HepG2 (cell line): ENCODE measurements at regions not wholly inside any gene's neighbourhood (a gene's known extent, or its start where the extent isn't known, plus 50 kb on each side); places are given as distances from the start of the nearest gene placed in this dataset.

Experiments
- ATAC-seq: fragments of 200-7000 bp; cut with Tn5 transposase; 3 replicates; pipeline ENCODE4 v1.9.1; 2020; ENCODE audit warnings: mild to moderate bottlenecking, moderate library complexity
- BruUV-seq: library from RNA; stranded (reverse); fragments of 400-500 nt; replicated peaks from 2 replicates; lab custom pipeline; 2021; lab: Mats Ljungman, UMichigan
- CTCF ChIA-PET: fragments of 300-600 bp; formaldehyde crosslinking; extraction: SDS; loops from one replicate; lab custom pipeline; 2021; ENCODE audit warnings: low total read pairs, inconsistent platforms, low intra/inter-chr PET ratio; lab: Yijun Ruan, JAX
- POLR2A ChIA-PET: fragments of 350-600 bp; sonication (Branson Sonifier 250); formaldehyde crosslinking; loops from one replicate; lab custom pipeline; 2020; ENCODE audit warnings: antibody characterized with exemption, inconsistent platforms; lab: Yijun Ruan, JAX
- DNase-seq: peaks from one replicate; pipeline ENCODE4 v3.0.0-alpha.2; 2015; ENCODE audit warnings: low spot score
- FAIRE-seq: peaks from 3 replicates; lab custom pipeline; 2011; peaks lifted over from hg19 to GRCh38; lab: Jason Lieb, UNC
- H2AFZ ChIP-seq: one replicate; pipeline ENCODE4 v1.6.1; 2011; ENCODE audit warnings: low read length, inconsistent platforms
- H3K27ac ChIP-seq: fragments of 300-600 bp; 3 replicates; pipeline ENCODE4 v1.8.0; 2011; ENCODE audit warnings: mixed run types, mild to moderate bottlenecking, mixed read lengths, low read length, inconsistent platforms; ENCODE audit not compliant: insufficient read depth; ENCODE audit errors: extremely low read length
- H3K27me3 ChIP-seq, 2 experiments: fragments of 200-600 bp in 1 of 2; 2 replicates in 1 of 2; 3 replicates in 1 of 2; pipeline versions ENCODE4 v1.6.0 to v1.8.0; 2011; ENCODE audit warnings: low read length in 2 of 2, mild to moderate bottlenecking in 2 of 2, moderate library complexity in 2 of 2, inconsistent platforms in 1 of 2; ENCODE audit not compliant: insufficient read depth in 2 of 2, control insufficient read depth in 1 of 2
- H3K36me3 ChIP-seq, 2 experiments: fragments of 200-600 bp in 1 of 2; replicated peaks in 1 of 2; 2 replicates in 1 of 2; 3 replicates in 1 of 2; pipeline versions ENCODE4 v1.5.1 to v1.8.0; 2011; ENCODE audit warnings: low read length in 2 of 2, inconsistent platforms in 1 of 2; ENCODE audit not compliant: insufficient read depth in 2 of 2, control insufficient read depth in 1 of 2
- H3K4me1 ChIP-seq: 2 replicates; pipeline ENCODE4 v1.5.1; 2012; ENCODE audit warnings: low read length, inconsistent platforms; ENCODE audit not compliant: insufficient read depth
- H3K4me2 ChIP-seq: 2 replicates; pipeline ENCODE4 v1.6.0; 2011; ENCODE audit warnings: low read depth, low read length, inconsistent platforms
- H3K4me3 ChIP-seq, 3 experiments: fragments of 200-600 bp in 1 of 3; sonication (generic), shearing (Covaris generic) in 1 of 3; replicated peaks in 1 of 3; 2 replicates each; pipeline ENCODE4 v1.5.1; 2011 to 2016; ENCODE audit warnings: low read length in 3 of 3, inconsistent platforms in 2 of 3, low read depth in 2 of 3, mild to moderate bottlenecking in 2 of 3, control low read depth in 1 of 3, mixed read lengths in 1 of 3; ENCODE audit not compliant: insufficient read depth in 1 of 3
- H3K79me2 ChIP-seq: one replicate; pipeline ENCODE4 v1.6.1; 2011; ENCODE audit warnings: low read length, inconsistent platforms; ENCODE audit not compliant: insufficient read depth
- H3K9ac ChIP-seq: 2 replicates; pipeline ENCODE4 v1.6.0; 2011; ENCODE audit warnings: mild to moderate bottlenecking, low read depth, low read length, inconsistent platforms; ENCODE audit not compliant: insufficient read depth
- H3K9me3 ChIP-seq: 2 replicates; pipeline ENCODE4 v1.5.1; 2012; ENCODE audit warnings: mild to moderate bottlenecking, low read length
- H4K20me1 ChIP-seq: 2 replicates; pipeline ENCODE4 v1.6.0; 2011; ENCODE audit warnings: inconsistent platforms, mild to moderate bottlenecking, low read length, moderate library complexity; ENCODE audit not compliant: insufficient read depth
- CBX5 ChIP-seq: sonication (generic); formaldehyde crosslinking; IDR thresholded peaks from 2 replicates; pipeline ENCODE4 v1.4.0; 2020; ENCODE audit warnings: missing genetic modification reagents, borderline replicate concordance
- HDAC2 ChIP-seq: sonication (generic); formaldehyde crosslinking; IDR thresholded peaks from 2 replicates; pipeline ENCODE4 v1.4.0; 2020; ENCODE audit warnings: missing genetic modification reagents
- HES4 ChIP-seq: sonication (generic); formaldehyde crosslinking; IDR thresholded peaks from 2 replicates; pipeline ENCODE4 v1.9.0; 2021; ENCODE audit warnings: mild to moderate bottlenecking, missing genetic modification reagents, borderline replicate concordance
- SRSF1 ChIP-seq: fragments of 200-400 bp; formaldehyde crosslinking; optimal IDR thresholded peaks from 2 replicates; pipeline ENCODE3; 2017; ENCODE audit warnings: mild to moderate bottlenecking, low read depth, low read length, moderate library complexity
- TBX2 ChIP-seq: sonication (generic); formaldehyde crosslinking; IDR thresholded peaks from 2 replicates; pipeline ENCODE4 v1.5.0; 2020; ENCODE audit warnings: missing genetic modification reagents, mild to moderate bottlenecking, borderline replicate concordance
- YEATS2 ChIP-seq: sonication (generic); formaldehyde crosslinking; IDR thresholded peaks from 2 replicates; pipeline ENCODE4 v1.4.0; 2020; ENCODE audit warnings: missing genetic modification reagents, borderline replicate concordance
- ZFYVE20 ChIP-seq: sonication (generic); formaldehyde crosslinking; IDR thresholded peaks from 2 replicates; pipeline ENCODE4 v1.8.0; 2023; ENCODE audit warnings: low read depth, mild to moderate bottlenecking, moderate library complexity, missing genetic modification reagents, borderline replicate concordance
- ZNF205 ChIP-seq: IDR thresholded peaks from 2 replicates; pipeline ENCODE4 v1.6.1; 2018; ENCODE audit warnings: missing biosample characterization, missing genetic modification reagents
- ZNF644 ChIP-seq: IDR thresholded peaks from 2 replicates; pipeline ENCODE4 v1.6.1; 2016; ENCODE audit warnings: low read depth
- ZNF720 ChIP-seq: sonication (generic); formaldehyde crosslinking; IDR thresholded peaks from 2 replicates; pipeline ENCODE4 v1.4.0; 2020; ENCODE audit warnings: missing genetic modification reagents
- ZNF83 ChIP-seq: sonication (generic); formaldehyde crosslinking; IDR thresholded peaks from 2 replicates; pipeline ENCODE4 v1.4.0; 2020; ENCODE audit warnings: missing genetic modification reagents, mild to moderate bottlenecking, borderline replicate concordance
- WGBS: methylation state at CpG from one replicate; pipeline ENCODE4 v1.1.6; 2017; ENCODE audit warnings: low lambda C conversion rate; 5-methylcytosine and 5-hydroxymethylcytosine counted together
- in situ Hi-C: cut with HindIII; loops from 2 replicates; pipeline ENCODE4 v1.10.0; 2017; ENCODE audit warnings: low pct_unique_long_range_greater_than_20kb; ENCODE audit not compliant: extremely low pct_ligation_motif_present
- intact Hi-C: fragments of 100-400 bp; cut with micrococcal nuclease; formaldehyde crosslinking; loops from one replicate; pipeline ENCODE4 v1.10.0; 2022; ENCODE audit not compliant: unreplicated experiment

DNA sequence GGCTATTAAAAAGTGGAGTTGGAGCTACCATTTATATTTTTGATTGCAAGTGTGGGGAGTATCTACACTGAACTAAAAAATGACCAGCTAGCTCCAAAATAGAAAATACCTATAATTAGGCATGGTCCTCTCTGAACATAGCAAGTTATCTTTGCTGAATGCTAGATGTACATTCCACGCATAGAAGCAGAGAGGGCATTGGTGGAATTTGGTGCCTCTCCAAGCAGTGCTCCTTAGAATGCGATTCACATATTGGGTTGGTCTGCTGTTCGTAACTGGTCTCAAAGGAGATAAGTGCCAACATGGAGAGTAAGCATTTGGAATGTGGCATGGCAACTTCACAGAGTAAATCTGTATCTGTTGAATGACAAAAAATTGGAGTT is 196.2 kb downstream of the PTN start:
- ChIA-PET POLR2A (no interaction called here), CTCF (no interaction called here)
- Histone ChIP-seq H3K9ac (no peak overlapping the region), H2AFZ (no peak overlapping the region), H3K9me3 (no peaks in the 10 kb centered on the region), H3K79me2 (no peaks in the 10 kb centered on the region), H3K4me3 (no peak overlapping the region), H4K20me1 (no peaks in the 10 kb centered on the region), H3K36me3 (no peaks in the 10 kb centered on the region), H3K4me1 (no peaks in the 10 kb centered on the region), H3K27ac (no peak overlapping the region), H3K4me2 (no peak overlapping the region), H3K27me3 (no peaks in the 10 kb centered on the region)
- in situ Hi-C loops (no loop called here), intact Hi-C loops (no loop called here)
- FAIRE-seq: no peak
- no TSS peak for BruUV-seq
- no peak for TF ChIP-seq ZNF83 (CRISPR knock-in tag)
- no peak for TF ChIP-seq ZNF644 (CRISPR knock-in tag)
- no peak for TF ChIP-seq HDAC2 (CRISPR knock-in tag)
- no peak for TF ChIP-seq ZNF720 (CRISPR knock-in tag)
- no peak for TF ChIP-seq HES4 (CRISPR knock-in tag)
- TF ChIP-seq ZNF205 (CRISPR knock-in tag): no peak
- TF ChIP-seq CBX5 (CRISPR knock-in tag): no peak
- TF ChIP-seq YEATS2 (CRISPR knock-in tag): no peak
- TF ChIP-seq ZFYVE20: no peak
- no peak for TF ChIP-seq TBX2
- TF ChIP-seq SRSF1: no peak
- 13% methylated on average over 3 of the region's 3 CpGs for WGBS
- ATAC-seq: no peak
- no peak for DNase-seq
